ENCODE measurements at regions not wholly inside any gene's neighbourhood (a gene's known extent, or its start where the extent isn't known, plus 50 kb on each side); places are given as distances from the start of the nearest gene placed in this dataset.

DNA sequence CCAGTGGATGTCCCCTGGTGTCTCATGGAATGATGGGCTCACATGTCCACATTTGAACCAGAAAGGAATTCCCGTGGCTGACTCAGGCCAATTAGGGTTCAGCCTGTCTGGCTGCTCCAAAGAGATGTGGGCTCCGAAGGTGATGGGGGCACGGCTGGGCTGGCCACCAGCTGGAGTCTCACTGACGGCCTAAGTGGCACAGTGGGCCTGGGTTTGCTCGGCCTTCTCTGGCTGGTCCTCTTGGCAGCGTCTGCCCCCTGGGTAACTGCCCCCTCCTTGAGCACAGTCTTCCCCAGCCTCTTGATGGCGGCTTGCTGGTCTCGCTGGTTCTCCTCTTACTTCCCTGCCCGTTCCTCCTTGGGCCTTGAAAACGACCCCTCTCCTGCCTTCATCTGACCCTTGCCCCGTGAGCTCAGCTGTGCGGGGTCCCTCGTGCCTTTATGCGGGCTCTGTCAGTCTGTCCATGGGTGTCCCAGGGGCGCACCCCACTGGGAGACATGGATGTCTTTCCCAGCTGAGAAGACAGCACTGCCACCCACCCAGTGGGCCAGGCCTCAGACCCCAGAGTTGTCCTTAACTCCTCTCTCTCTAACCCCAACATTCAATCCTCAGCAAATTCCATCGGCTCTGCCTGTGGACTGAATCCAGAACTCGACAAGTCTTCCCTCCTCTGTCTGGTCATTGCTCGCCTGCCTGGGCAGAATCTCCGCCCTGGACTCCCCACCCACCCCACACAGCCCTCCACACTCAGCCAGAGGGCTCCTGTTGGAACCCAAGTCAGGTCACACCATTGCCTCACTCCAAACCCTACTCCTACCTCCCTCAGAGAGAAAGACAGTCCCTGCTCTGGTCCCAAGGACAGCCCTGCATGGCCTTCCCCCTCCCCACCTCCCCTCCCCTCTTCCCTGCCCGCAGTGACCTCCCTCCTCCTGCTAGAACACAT lies 78.7 kb downstream of the CEBPB start:
- Mint-ChIP-seq H3K36me3 (ENCODE audit: low read depth) (no peaks in the 10 kb centered on the region), H3K27ac (no peak overlapping the region), H3K4me3 (no peak overlapping the region), H3K9me3 (no peaks in the 10 kb centered on the region), H3K27me3 (peaks cover 34% of the 10 kb centered on the region), H3K4me1 (no peaks in the 10 kb centered on the region)
- intact Hi-C loops (cut with micrococcal nuclease) = no loop called here
- no peak for ATAC-seq (ENCODE audit: low read depth)
- DNase-seq = no peak
- CTCF ChIA-PET = no interaction called here
- POLR2A ChIA-PET = no interaction called here
- TF ChIP-seq, protein P1, sequence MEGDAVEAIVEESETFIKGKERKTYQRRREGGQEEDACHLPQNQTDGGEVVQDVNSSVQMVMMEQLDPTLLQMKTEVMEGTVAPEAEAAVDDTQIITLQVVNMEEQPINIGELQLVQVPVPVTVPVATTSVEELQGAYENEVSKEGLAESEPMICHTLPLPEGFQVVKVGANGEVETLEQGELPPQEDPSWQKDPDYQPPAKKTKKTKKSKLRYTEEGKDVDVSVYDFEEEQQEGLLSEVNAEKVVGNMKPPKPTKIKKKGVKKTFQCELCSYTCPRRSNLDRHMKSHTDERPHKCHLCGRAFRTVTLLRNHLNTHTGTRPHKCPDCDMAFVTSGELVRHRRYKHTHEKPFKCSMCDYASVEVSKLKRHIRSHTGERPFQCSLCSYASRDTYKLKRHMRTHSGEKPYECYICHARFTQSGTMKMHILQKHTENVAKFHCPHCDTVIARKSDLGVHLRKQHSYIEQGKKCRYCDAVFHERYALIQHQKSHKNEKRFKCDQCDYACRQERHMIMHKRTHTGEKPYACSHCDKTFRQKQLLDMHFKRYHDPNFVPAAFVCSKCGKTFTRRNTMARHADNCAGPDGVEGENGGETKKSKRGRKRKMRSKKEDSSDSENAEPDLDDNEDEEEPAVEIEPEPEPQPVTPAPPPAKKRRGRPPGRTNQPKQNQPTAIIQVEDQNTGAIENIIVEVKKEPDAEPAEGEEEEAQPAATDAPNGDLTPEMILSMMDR (IDR thresholded peaks at IDR 0.05) = no peak

DNA sequence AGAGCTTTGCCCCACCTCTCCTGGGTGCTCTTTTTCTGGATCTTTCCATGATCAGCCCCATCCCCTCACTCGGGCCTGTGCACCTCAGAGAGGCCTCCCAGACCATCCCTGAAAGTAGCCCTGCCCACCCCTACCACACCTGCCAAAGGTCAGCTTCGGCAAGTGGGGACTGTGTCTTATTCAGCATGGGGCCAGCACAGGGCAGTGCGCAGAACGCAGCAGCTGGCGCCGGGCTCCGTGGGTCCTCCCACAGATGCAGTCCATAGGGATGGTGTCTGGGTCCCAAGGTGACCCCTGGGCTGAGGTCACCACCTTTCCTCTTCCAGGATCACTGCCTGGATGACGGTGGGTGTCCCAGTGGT lies 79.4 kb downstream of the CEBPB start:
- Mint-ChIP-seq H3K4me3 (no peak overlapping the region), H3K27ac (no peak overlapping the region), H3K27me3 (peaks cover 35% of the 10 kb centered on the region), H3K36me3 (ENCODE audit: low read depth) (no peaks in the 10 kb centered on the region), H3K4me1 (no peaks in the 10 kb centered on the region), H3K9me3 (no peaks in the 10 kb centered on the region)
- ATAC-seq (ENCODE audit: low read depth) (no peak), DNase-seq (no peak)
- ChIA-PET CTCF (no interaction called here), POLR2A (no interaction called here)
- intact Hi-C loops (cut with micrococcal nuclease) = no loop called here
- TF ChIP-seq, protein P1 (IDR thresholded peaks at IDR 0.05) = no peak

DNA sequence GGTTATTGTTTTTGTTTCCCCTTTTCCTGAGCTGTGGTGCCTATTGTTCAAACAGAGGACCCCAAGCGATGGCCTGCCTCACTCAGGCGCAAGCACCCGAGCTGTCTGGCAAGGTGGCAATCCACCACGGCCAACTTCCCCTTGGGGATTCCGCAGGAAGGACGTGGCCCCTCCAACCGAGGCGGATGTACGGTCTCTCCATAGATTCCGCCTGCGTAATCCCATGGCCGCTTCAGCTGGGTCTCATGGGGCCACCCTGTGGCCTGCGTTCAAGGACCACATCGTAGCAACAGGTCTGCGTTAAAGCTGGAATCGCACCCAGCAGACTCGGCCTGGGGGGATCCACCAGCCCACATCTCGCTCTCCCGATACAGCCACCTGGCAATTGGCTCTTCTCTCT lies 79.9 kb downstream of the CEBPB start:
- ATAC-seq (ENCODE audit: low read depth) = no peak
- POLR2A ChIA-PET = no interaction called here
- H3K9me3 Mint-ChIP-seq = no peaks in the 10 kb centered on the region
- CTCF ChIA-PET = no interaction called here
- H3K27me3 Mint-ChIP-seq = peaks cover 35% of the 10 kb centered on the region
- no peaks in the 10 kb centered on the region for H3K36me3 Mint-ChIP-seq (ENCODE audit: low read depth)
- no peak overlapping the region for H3K27ac Mint-ChIP-seq
- intact Hi-C loops (cut with micrococcal nuclease) = no loop called here
- H3K4me3 Mint-ChIP-seq = no peak overlapping the region
- TF ChIP-seq, protein P1 (IDR thresholded peaks at IDR 0.05) = no peak
- H3K4me1 Mint-ChIP-seq = no peaks in the 10 kb centered on the region
- DNase-seq = no peak

DNA sequence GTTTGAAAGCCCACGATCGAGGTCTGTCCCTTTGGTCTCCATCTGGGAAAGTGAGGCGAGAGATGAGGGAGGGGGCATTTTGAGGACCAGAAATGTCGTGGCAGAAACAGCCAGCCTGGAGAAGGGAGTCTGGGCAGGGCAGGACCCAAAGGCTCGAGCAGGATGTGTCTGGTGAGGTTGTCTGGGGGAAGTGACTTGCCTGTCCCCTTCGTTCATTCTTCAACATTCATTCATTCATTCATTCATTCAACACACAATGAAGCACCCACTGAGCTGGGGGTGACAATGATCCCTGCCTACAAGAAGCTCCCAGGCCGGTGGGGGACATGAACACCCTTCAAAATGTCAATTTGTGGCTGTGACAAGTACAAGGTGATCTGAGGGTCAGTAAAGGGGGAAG lies 80.5 kb downstream of the CEBPB start:
- no peaks in the 10 kb centered on the region for H3K4me1 Mint-ChIP-seq
- POLR2A ChIA-PET = no interaction called here
- peaks cover 35% of the 10 kb centered on the region for H3K27me3 Mint-ChIP-seq
- no peaks in the 10 kb centered on the region for H3K9me3 Mint-ChIP-seq
- intact Hi-C loops (cut with micrococcal nuclease) = no loop called here
- ATAC-seq (ENCODE audit: low read depth) (no peak), DNase-seq (no peak)
- TF ChIP-seq, protein P1 (IDR thresholded peaks at IDR 0.05) = no peak
- H3K4me3 Mint-ChIP-seq = no peak overlapping the region
- no peak overlapping the region for H3K27ac Mint-ChIP-seq
- CTCF ChIA-PET = no interaction called here
- H3K36me3 Mint-ChIP-seq (ENCODE audit: low read depth) = no peaks in the 10 kb centered on the region

DNA sequence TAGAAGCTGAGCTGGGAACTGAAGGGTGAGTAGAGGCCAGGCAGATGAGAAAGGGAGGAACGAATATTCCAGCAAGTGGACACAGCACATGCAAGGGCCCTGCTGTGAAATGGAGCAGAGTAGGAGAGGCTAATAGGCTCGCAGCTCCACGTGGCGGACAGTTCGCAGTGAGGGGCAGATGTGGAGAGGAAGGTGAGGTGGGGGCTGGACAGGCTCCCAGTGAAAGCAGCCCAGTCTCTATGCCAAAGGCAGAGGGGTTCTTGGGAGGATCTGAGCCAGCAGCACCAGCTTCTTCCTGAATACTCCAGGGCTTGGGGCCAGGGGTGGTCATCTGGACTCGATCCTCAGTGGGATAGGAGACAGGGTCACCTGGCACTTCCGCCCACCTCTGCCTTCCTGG lies 81.0 kb downstream of the CEBPB start:
- H3K36me3 Mint-ChIP-seq (ENCODE audit: low read depth) = no peaks in the 10 kb centered on the region
- H3K27ac Mint-ChIP-seq = no peak overlapping the region
- TF ChIP-seq, protein P1 (IDR thresholded peaks at IDR 0.05) = no peak
- H3K4me3 Mint-ChIP-seq = no peak overlapping the region
- H3K4me1 Mint-ChIP-seq = no peaks in the 10 kb centered on the region
- intact Hi-C loops (cut with micrococcal nuclease) = no loop called here
- ATAC-seq (ENCODE audit: low read depth) (no peak), DNase-seq (no peak)
- ChIA-PET CTCF (no interaction called here), POLR2A (no interaction called here)
- no peaks in the 10 kb centered on the region for H3K9me3 Mint-ChIP-seq
- peaks cover 35% of the 10 kb centered on the region for H3K27me3 Mint-ChIP-seq

Measured in activated B cell treated with CpG ODN at 0.5 μM for 24 hours (primary cell).